GM19452 (cell line): ENCODE measurements at regions not wholly inside any gene's neighbourhood (a gene's known extent, or its start where the extent isn't known, plus 50 kb on each side); places are given as distances from the start of the nearest gene placed in this dataset.

ENCODE experiments used
- ATAC-seq: cut with Tn5 transposase; IDR thresholded peaks from one replicate; pipeline ENCODE4 v1.9.1; 2021; ENCODE audit not compliant: unreplicated experiment

- no peak for ATAC-seq
These were observed 297.2 kb downstream of the HS3ST1 start for GRCh38 chr4:11131491-11131890.

GRCh38 chr4:11130195-11130970 is 298.3 kb downstream of the HS3ST1 start:
- no peak for ATAC-seq

GRCh38 chr4:11120435-11120834 is 308.3 kb downstream of the HS3ST1 start:
- ATAC-seq: no peak

- no peak for ATAC-seq
These were observed 309.2 kb downstream of the HS3ST1 start for GRCh38 chr4:11119474-11119873.

- ATAC-seq: no peak
These were observed 310.2 kb downstream of the HS3ST1 start for GRCh38 chr4:11118513-11118912.

GRCh38 chr4:11116940-11117339 is 311.8 kb downstream of the HS3ST1 start:
- no peak for ATAC-seq

GRCh38 chr4:11111876-11112275 is 316.8 kb downstream of the HS3ST1 start:
- ATAC-seq: no peak

- ATAC-seq: no peak
These were observed 317.3 kb downstream of the HS3ST1 start for GRCh38 chr4:11111370-11111769.

- ATAC-seq: no peak
These were observed 321.9 kb downstream of the HS3ST1 start for GRCh38 chr4:11106759-11107158.

GRCh38 chr4:11106190-11106589 is 322.5 kb downstream of the HS3ST1 start:
- no peak for ATAC-seq

- no peak for ATAC-seq
These were observed 323.0 kb downstream of the HS3ST1 start for GRCh38 chr4:11105715-11106114.

- no peak for ATAC-seq
These were observed 330.2 kb downstream of the HS3ST1 start for GRCh38 chr4:11098461-11098860.

- no peak for ATAC-seq
These were observed 331.0 kb downstream of the HS3ST1 start for GRCh38 chr4:11097725-11098124.

- ATAC-seq: no peak
These were observed 347.7 kb downstream of the HS3ST1 start for GRCh38 chr4:11081006-11081405.

GRCh38 chr4:11079171-11079570 is 349.5 kb downstream of the HS3ST1 start:
- no peak for ATAC-seq

- ATAC-seq: no peak
These were observed 354.0 kb downstream of the HS3ST1 start for GRCh38 chr4:11074581-11075241.

GRCh38 chr4:11073621-11074051 is 355.1 kb downstream of the HS3ST1 start:
- ATAC-seq: no peak

GRCh38 chr4:11072999-11073398 is 355.7 kb downstream of the HS3ST1 start:
- ATAC-seq: no peak

GRCh38 chr4:11072463-11072862 is 356.2 kb downstream of the HS3ST1 start:
- ATAC-seq: no peak

GRCh38 chr4:11070813-11071212 is 357.9 kb downstream of the HS3ST1 start:
- no peak for ATAC-seq

GRCh38 chr4:11069581-11070211 is 359.0 kb downstream of the HS3ST1 start:
- no peak for ATAC-seq

GRCh38 chr4:11069083-11069482 is 359.6 kb downstream of the HS3ST1 start:
- no peak for ATAC-seq
